GM19238 (cell line): ENCODE measurements at regions not wholly inside any gene's neighbourhood (a gene's known extent, or its start where the extent isn't known, plus 50 kb on each side); places are given as distances from the start of the nearest gene placed in this dataset.
"Not testable (repeated sequence)": the region's sequence is repeated elsewhere in the genome, so short reads cannot be mapped to it uniquely, and the experiment has no call there.

Source experiments
- DNase-seq: peaks from one replicate; pipeline ENCODE4 v3.0.0; 2011; ENCODE audit warnings: low spot score; ENCODE audit not compliant: insufficient read length

- no peak for DNase-seq
Observed at GRCh38 chr10:78337016-78337415, 303.4 kb downstream of the RPS24 start.

GRCh38 chr10:78337646-78338391, 304.2 kb downstream of the RPS24 start:
- no peak for DNase-seq

GRCh38 chr10:78338717-78339116, 305.1 kb downstream of the RPS24 start:
- DNase-seq = no peak

GRCh38 chr10:78339251-78339650, 305.6 kb downstream of the RPS24 start:
- no peak for DNase-seq

- DNase-seq = no peak
Observed at GRCh38 chr10:78341953-78342614, 308.4 kb downstream of the RPS24 start.

GRCh38 chr10:78342827-78343653, 309.4 kb downstream of the RPS24 start:
- DNase-seq = no peak

GRCh38 chr10:78344257-78344656, 310.6 kb downstream of the RPS24 start:
- DNase-seq = not testable (repeated sequence)

GRCh38 chr10:78345515-78345914, 311.9 kb downstream of the RPS24 start:
- DNase-seq = not testable (repeated sequence)

GRCh38 chr10:78346721-78347120, 313.1 kb downstream of the RPS24 start:
- DNase-seq = no peak

- no peak for DNase-seq
Observed at GRCh38 chr10:78348411-78349164, 314.9 kb downstream of the RPS24 start.

GRCh38 chr10:78349165-78349516, 315.5 kb downstream of the RPS24 start:
- no peak for DNase-seq

GRCh38 chr10:78349911-78350663, 316.4 kb downstream of the RPS24 start:
- no peak for DNase-seq

GRCh38 chr10:78351283-78351682, 317.6 kb downstream of the RPS24 start:
- DNase-seq = no peak

- DNase-seq = no peak
Observed at GRCh38 chr10:78351809-78352208, 318.1 kb downstream of the RPS24 start.

GRCh38 chr10:78353636-78354035, 320.0 kb downstream of the RPS24 start:
- no peak for DNase-seq

GRCh38 chr10:78354101-78354500, 320.4 kb downstream of the RPS24 start:
- no peak for DNase-seq

GRCh38 chr10:78356291-78356900, 322.7 kb downstream of the RPS24 start:
- DNase-seq = no peak

- no peak for DNase-seq
Observed at GRCh38 chr10:78357141-78358063, 323.7 kb downstream of the RPS24 start.

- no peak for DNase-seq
Observed at GRCh38 chr10:78358351-78358750, 324.7 kb downstream of the RPS24 start.
